Retinal pigment epithelial cell (primary cell): ENCODE measurements at regions not wholly inside any gene's neighbourhood (a gene's known extent, or its start where the extent isn't known, plus 50 kb on each side); places are given as distances from the start of the nearest gene placed in this dataset.

Experiments used
- DNase-seq: peaks from one replicate; pipeline ENCODE4 v3.0.0-alpha.2; 2010; ENCODE audit warnings: low read depth
- H3K4me3 ChIP-seq: 2 replicates; pipeline ENCODE4 v1.5.1; 2011; ENCODE audit warnings: mild to moderate bottlenecking, low read length, control low read depth, moderate library complexity
- TF ChIP-seq, protein P1 (sequence below): conservative IDR thresholded peaks from 2 replicates; pipeline ENCODE4 v1.5.1; 2011; ENCODE audit warnings: low read depth, low read length, control low read depth, inconsistent platforms

DNA sequence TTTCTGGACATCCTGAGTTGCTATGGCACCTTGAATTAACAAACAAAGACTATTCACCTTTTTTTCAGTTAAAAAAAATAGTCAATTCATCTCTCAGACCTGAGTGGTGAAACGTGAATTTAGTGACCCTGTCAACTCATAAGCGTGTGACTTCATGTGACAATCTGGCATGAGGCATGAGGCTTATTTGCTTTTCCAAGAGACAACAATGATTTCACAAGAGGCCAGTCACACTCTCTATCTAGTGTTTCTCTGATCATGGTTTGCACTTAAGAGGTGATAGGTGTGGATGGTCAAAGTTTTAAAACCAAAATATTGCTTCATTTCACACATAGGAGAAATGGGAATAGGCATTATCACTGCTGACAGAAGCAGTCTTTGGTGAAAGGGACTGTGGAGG lies 559.6 kb upstream of the ACO1 start:
- TF ChIP-seq, protein P1, sequence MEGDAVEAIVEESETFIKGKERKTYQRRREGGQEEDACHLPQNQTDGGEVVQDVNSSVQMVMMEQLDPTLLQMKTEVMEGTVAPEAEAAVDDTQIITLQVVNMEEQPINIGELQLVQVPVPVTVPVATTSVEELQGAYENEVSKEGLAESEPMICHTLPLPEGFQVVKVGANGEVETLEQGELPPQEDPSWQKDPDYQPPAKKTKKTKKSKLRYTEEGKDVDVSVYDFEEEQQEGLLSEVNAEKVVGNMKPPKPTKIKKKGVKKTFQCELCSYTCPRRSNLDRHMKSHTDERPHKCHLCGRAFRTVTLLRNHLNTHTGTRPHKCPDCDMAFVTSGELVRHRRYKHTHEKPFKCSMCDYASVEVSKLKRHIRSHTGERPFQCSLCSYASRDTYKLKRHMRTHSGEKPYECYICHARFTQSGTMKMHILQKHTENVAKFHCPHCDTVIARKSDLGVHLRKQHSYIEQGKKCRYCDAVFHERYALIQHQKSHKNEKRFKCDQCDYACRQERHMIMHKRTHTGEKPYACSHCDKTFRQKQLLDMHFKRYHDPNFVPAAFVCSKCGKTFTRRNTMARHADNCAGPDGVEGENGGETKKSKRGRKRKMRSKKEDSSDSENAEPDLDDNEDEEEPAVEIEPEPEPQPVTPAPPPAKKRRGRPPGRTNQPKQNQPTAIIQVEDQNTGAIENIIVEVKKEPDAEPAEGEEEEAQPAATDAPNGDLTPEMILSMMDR, result no peak
- no peak for DNase-seq
- no peak overlapping the region for H3K4me3 ChIP-seq

DNA sequence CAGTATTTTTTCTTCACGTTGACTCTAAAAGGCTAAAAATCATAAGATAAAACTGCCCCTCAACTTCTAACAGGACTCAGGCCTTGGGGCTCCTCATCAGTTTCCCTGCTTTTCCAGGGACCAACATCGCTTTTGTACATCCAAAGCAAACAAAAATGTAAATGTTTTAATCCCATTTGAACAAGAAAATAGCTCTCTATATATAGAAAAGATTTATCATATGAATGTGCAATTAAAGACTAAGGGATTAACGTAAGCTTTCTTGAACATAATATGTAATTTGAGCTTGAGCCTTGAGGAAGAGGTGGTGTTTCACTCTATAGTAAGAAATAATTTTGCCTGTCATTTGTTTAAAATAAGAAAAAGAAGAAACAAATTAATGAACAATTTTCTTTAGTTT lies 547.2 kb upstream of the ACO1 start:
- DNase-seq, result no peak
- TF ChIP-seq, protein P1, result no peak
- H3K4me3 ChIP-seq, result no peak overlapping the region

DNA sequence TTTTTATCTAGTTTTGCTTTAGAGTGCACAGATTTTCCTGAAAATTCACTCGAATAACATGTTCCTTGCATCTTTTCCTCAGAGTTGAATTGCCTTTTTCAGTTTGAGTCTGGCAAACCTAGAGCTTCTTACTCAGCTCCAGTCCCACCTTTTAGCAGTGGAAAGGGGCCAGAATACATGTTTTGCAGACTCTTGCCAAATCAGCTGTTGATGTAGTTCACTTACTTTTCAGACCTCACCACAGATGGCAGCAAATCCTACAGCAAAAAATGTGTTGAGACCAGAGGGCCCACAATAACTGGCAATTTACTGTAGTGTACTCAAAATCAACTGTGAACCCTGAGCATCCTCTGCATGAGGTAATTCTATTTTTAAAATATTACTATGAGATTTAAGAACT lies 545.2 kb upstream of the ACO1 start:
- DNase-seq, result peak; percentile 46
- TF ChIP-seq, protein P1, result peak; percentile 44
- H3K4me3 ChIP-seq, result no peak overlapping the region

DNA sequence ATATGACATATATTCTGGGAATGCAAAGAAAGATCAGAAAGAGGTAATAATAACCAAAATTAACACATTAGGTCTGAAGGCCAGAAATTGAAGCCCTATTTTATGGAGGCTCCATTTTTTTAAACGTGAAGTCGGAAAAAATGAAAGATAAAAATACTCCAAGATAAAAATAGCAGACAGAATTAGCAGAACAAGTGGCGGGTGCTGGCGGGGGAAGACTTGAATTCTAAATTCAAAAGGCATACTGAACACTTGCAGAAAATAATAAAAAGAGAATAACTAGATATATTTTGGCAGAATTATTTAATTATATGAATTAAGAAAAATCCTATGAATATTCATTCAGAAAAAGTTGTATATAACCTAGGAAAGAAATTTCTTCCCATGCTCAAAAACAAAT lies 543.7 kb upstream of the ACO1 start:
- no peak for DNase-seq
- TF ChIP-seq, protein P1, result no peak
- no peak overlapping the region for H3K4me3 ChIP-seq

DNA sequence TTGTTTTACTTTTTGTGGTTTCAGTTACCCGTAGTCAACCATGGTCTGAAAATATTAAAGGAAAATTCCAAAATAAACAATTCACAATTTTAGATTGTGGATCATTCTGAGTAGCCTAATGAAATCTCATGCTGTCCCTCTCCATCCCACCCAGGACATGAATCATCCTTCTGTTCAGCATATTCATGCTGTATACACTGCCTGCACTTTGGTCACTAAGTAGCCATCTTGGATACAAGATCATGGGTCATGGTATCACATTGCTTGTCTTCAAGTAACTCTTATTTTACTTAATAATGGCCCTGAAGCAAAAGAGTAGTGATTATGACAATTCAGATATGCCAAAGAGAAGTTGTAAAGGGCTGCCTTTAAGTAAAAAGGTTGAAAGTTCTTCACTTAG lies 536.5 kb upstream of the ACO1 start:
- no peak for DNase-seq
- TF ChIP-seq, protein P1, result no peak
- no peak overlapping the region for H3K4me3 ChIP-seq

DNA sequence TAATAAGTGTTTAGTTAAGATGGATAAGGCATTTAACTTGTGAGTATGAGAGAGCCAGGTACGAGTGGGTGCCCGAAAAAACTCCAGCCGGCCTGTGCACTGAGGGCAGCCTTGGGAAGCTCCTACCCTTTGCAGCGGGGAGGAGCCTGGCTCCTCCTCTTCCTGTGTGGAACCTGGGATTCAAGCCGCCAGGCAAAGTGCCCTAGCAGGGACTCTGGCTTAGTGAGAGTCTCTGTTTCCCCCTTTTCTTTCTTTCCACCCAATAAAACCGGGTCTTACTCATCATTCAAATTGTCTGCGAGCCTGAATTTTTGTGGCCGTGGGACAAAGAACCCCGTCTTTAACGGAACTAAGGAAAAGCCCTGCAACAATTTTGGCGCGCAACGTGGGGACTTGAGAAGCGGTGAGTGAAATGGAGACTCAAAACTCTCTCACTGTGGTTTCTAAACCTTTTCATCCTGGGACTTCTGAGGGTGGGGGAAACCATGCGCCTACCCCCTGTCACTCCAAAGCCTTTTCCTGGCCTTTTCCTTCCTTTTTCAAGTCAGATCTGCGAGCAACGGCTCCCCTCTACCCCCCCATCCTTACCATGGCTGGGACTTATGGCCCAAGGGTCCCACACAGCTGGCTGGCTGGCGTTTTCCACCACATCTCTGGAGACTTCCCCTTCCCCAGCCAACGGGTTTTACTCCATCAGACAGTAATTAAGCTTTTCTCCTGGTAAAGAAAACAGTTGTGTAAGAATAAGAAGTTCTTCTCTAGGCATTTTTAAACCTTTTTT lies 535.7 kb upstream of the ACO1 start:
- no peak for DNase-seq
- TF ChIP-seq, protein P1, result no peak
- H3K4me3 ChIP-seq, result no peak overlapping the region

DNA sequence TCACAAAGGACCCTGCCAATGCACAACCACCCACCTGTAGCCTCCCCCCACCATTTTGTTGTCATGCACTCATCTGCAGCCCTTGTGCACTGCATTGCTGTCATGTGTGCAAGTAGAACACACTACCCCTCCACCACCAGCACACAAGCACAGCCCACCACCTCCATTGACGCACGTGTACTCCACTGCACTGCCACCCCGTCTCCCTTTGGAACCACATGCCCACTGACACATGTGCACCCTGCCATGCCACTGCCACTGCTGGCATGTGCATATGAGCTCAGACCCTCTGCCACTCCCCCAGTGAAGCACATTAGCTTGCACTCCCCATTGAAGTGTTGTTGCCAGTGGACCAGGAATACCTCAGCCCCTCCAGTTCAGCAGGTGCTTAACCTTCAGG lies 530.3 kb upstream of the ACO1 start:
- TF ChIP-seq, protein P1, result no peak
- DNase-seq, result no peak
- no peak overlapping the region for H3K4me3 ChIP-seq
